ENCODE measurements at regions not wholly inside any gene's neighbourhood (a gene's known extent, or its start where the extent isn't known, plus 50 kb on each side); places are given as distances from the start of the nearest gene placed in this dataset.

GRCh38 chr11:69881467-69882269, 62.5 kb upstream of the FGF3 start:
- Histone ChIP-seq H3K36me3 (no peaks in the 10 kb centered on the region), H3K27ac (no peak overlapping the region), H3K4me1 (no peaks in the 10 kb centered on the region), H3K4me3 (no peak overlapping the region), H3K27me3 (no peaks in the 10 kb centered on the region), H3K9me3 (no peaks in the 10 kb centered on the region)
- no peak for DNase-seq
- intact Hi-C loops (cut with DNase I; ENCODE audit: low total_unique reads): no loop called here
- in situ Hi-C loops (cut with MboI; ENCODE audit: low pct_ligation_motif_present in 1 of 4, low pct_unique_long_range_greater_than_20kb in 1 of 4, low sequenced_read_pairs in 3 of 4): loop anchor here in 3 of 4 donors (10.0 to 25.0 kb wide), 3 partner anchors 169 to 197 kb away; partner anchors contain the start of gene FGF19 (in 1 of the 3)
- TF ChIP-seq CTCF (IDR thresholded peaks at IDR 0.05) (no peak), EP300 (IDR thresholded peaks at IDR 0.05; ENCODE audit: low read depth) (no peak), POLR2AphosphoS5 (IDR thresholded peaks at IDR 0.05) (no peak), POLR2A (IDR thresholded peaks at IDR 0.05) (no peak)
- 77 to 82% methylated on average over 6 to 20 of the region's 20 CpGs for WGBS, 2 donors (ENCODE audit: low coverage in 1 of 2)

- no peak overlapping the region for H3K4me3 ChIP-seq
- WGBS, 2 donors (ENCODE audit: low coverage in 1 of 2): 83 to 93% methylated on average over 3 to 7 of the region's 7 CpGs
- H3K27me3 ChIP-seq: no peaks in the 10 kb centered on the region
- TF ChIP-seq POLR2AphosphoS5 (IDR thresholded peaks at IDR 0.05): no peak
- no peak for TF ChIP-seq POLR2A (IDR thresholded peaks at IDR 0.05)
- no peak for TF ChIP-seq EP300 (IDR thresholded peaks at IDR 0.05; ENCODE audit: low read depth)
- TF ChIP-seq CTCF (IDR thresholded peaks at IDR 0.05): no peak
- no peak overlapping the region for H3K27ac ChIP-seq
- DNase-seq: no peak
- no peaks in the 10 kb centered on the region for H3K9me3 ChIP-seq
- H3K4me1 ChIP-seq: no peaks in the 10 kb centered on the region
- in situ Hi-C loops (cut with MboI; ENCODE audit: low pct_ligation_motif_present in 1 of 4, low pct_unique_long_range_greater_than_20kb in 1 of 4, low sequenced_read_pairs in 3 of 4) (loop anchor here in 3 of 4 donors (10.0 to 25.0 kb wide), 3 partner anchors 170 to 197 kb away; partner anchors contain the start of gene FGF19 (in 1 of the 3)), intact Hi-C loops (cut with DNase I; ENCODE audit: low total_unique reads) (no loop called here)
- no peaks in the 10 kb centered on the region for H3K36me3 ChIP-seq
Measured at GRCh38 chr11:69882270-69882608, 63.0 kb upstream of the FGF3 start.

- H3K4me3 ChIP-seq: no peak overlapping the region
- 80 to 81% methylated on average over 1 to 32 of the region's 32 CpGs for WGBS, 2 donors (ENCODE audit: low coverage in 1 of 2)
- no peak overlapping the region for H3K27ac ChIP-seq
- TF ChIP-seq POLR2AphosphoS5 (IDR thresholded peaks at IDR 0.05): no peak
- no peak for TF ChIP-seq POLR2A (IDR thresholded peaks at IDR 0.05)
- TF ChIP-seq CTCF (IDR thresholded peaks at IDR 0.05): no peak
- no peak for TF ChIP-seq EP300 (IDR thresholded peaks at IDR 0.05; ENCODE audit: low read depth)
- intact Hi-C loops (cut with DNase I; ENCODE audit: low total_unique reads): no loop called here
- no peaks in the 10 kb centered on the region for H3K36me3 ChIP-seq
- no peak for DNase-seq
- no peaks in the 10 kb centered on the region for H3K4me1 ChIP-seq
- in situ Hi-C loops (cut with MboI; ENCODE audit: low pct_ligation_motif_present in 1 of 4, low pct_unique_long_range_greater_than_20kb in 1 of 4, low sequenced_read_pairs in 3 of 4): loop anchor here in 3 of 4 donors (10.0 to 25.0 kb wide), 3 partner anchors 171 to 199 kb away; partner anchors contain the start of gene FGF19 (in 1 of the 3)
- H3K9me3 ChIP-seq: no peaks in the 10 kb centered on the region
- H3K27me3 ChIP-seq: no peaks in the 10 kb centered on the region
Measured at GRCh38 chr11:69883292-69884255, 64.4 kb upstream of the FGF3 start.

GRCh38 chr11:69884286-69884685, 65.1 kb upstream of the FGF3 start:
- WGBS, 2 donors (ENCODE audit: low coverage in 1 of 2): 81 to 96% methylated on average over 5 to 10 of the region's 10 CpGs
- Histone ChIP-seq H3K4me1 (no peaks in the 10 kb centered on the region), H3K4me3 (no peak overlapping the region), H3K9me3 (no peaks in the 10 kb centered on the region), H3K27me3 (no peaks in the 10 kb centered on the region), H3K36me3 (no peaks in the 10 kb centered on the region), H3K27ac (no peak overlapping the region)
- intact Hi-C loops (cut with DNase I; ENCODE audit: low total_unique reads): no loop called here
- TF ChIP-seq EP300 (IDR thresholded peaks at IDR 0.05; ENCODE audit: low read depth): no peak
- TF ChIP-seq POLR2AphosphoS5 (IDR thresholded peaks at IDR 0.05): no peak
- no peak for TF ChIP-seq POLR2A (IDR thresholded peaks at IDR 0.05)
- no peak for TF ChIP-seq CTCF (IDR thresholded peaks at IDR 0.05)
- in situ Hi-C loops (cut with MboI; ENCODE audit: low pct_ligation_motif_present in 1 of 4, low pct_unique_long_range_greater_than_20kb in 1 of 4, low sequenced_read_pairs in 3 of 4): loop anchor here in 3 of 4 donors (10.0 to 25.0 kb wide), 3 partner anchors 172 to 199 kb away; partner anchors contain the start of gene FGF19 (in 1 of the 3)
- no peak for DNase-seq
